Kidney epithelial cell (primary cell): ENCODE measurements at regions not wholly inside any gene's neighbourhood (a gene's known extent, or its start where the extent isn't known, plus 50 kb on each side); places are given as distances from the start of the nearest gene placed in this dataset.

ENCODE experiments used
- DNase-seq: peaks from one replicate; pipeline ENCODE4 v3.0.0-alpha.2; 2010; ENCODE audit warnings: low read depth
- H3K27me3 ChIP-seq: 2 replicates; pipeline ENCODE4 v1.6.0; 2011; ENCODE audit warnings: low read length; ENCODE audit not compliant: control insufficient read depth, insufficient read depth
- H3K36me3 ChIP-seq: 2 replicates; pipeline ENCODE4 v1.5.1; 2011; ENCODE audit warnings: low read length; ENCODE audit not compliant: control insufficient read depth, insufficient read depth
- H3K4me3 ChIP-seq: 2 replicates; pipeline ENCODE4 v1.5.1; 2011; ENCODE audit warnings: low read depth, mild to moderate bottlenecking, control low read depth, low read length
- TF ChIP-seq, protein P1 (sequence below): IDR thresholded peaks from 2 replicates; pipeline ENCODE4 v1.5.1; 2011; ENCODE audit warnings: mild to moderate bottlenecking, moderate library complexity, low read length, control low read depth, inconsistent platforms; ENCODE audit not compliant: insufficient read depth, poor library complexity, severe bottlenecking

GRCh38 chr3:83195243-83195642 lies 1433.8 kb upstream of the GBE1 start:
- H3K27me3 ChIP-seq = no peaks in the 10 kb centered on the region
- H3K36me3 ChIP-seq = no peaks in the 10 kb centered on the region
- TF ChIP-seq, protein P1, sequence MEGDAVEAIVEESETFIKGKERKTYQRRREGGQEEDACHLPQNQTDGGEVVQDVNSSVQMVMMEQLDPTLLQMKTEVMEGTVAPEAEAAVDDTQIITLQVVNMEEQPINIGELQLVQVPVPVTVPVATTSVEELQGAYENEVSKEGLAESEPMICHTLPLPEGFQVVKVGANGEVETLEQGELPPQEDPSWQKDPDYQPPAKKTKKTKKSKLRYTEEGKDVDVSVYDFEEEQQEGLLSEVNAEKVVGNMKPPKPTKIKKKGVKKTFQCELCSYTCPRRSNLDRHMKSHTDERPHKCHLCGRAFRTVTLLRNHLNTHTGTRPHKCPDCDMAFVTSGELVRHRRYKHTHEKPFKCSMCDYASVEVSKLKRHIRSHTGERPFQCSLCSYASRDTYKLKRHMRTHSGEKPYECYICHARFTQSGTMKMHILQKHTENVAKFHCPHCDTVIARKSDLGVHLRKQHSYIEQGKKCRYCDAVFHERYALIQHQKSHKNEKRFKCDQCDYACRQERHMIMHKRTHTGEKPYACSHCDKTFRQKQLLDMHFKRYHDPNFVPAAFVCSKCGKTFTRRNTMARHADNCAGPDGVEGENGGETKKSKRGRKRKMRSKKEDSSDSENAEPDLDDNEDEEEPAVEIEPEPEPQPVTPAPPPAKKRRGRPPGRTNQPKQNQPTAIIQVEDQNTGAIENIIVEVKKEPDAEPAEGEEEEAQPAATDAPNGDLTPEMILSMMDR = no peak
- H3K4me3 ChIP-seq = no peak overlapping the region
- no peak for DNase-seq

DNA sequence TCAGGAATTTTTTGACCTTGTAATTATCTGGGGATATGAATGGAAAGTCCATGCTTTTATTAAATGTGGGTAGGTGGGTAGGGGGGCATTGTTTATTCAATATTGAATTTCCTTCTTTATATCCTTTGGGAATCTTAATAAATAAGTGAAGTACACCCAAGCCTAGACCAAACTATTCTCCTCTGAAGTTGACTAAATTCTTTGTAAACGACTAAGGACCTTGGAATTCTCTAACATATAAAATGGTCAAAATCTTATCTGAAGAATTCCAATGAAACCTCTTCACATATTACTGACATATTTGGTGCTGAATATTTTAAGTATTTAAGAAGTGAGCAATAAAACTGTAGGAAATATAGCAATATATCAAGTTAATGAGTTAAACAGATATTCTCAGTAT lies 1432.1 kb upstream of the GBE1 start:
- TF ChIP-seq, protein P1 = no peak
- Histone ChIP-seq H3K36me3 (no peaks in the 10 kb centered on the region), H3K27me3 (no peaks in the 10 kb centered on the region), H3K4me3 (no peak overlapping the region)
- DNase-seq = no peak

DNA sequence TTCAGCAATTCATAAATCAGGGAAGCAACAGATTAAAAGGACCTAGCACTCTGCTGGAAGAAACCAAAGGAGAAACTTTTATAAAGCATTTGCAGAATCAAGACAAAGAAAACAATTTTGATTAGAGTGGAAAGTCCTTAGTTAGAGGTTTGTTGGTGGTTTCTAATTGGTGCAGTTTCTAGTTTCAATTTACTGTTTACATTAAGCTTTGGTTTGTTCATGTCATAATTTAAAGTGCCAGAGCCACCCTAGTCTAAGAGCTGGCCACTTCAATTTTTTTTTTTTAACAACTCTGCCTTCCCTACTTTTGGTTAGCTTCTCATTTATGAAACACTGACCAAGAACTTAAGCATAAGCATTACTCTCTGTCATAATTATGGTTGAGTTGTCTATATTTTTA lies 1428.2 kb upstream of the GBE1 start:
- no peak for DNase-seq
- no peaks in the 10 kb centered on the region for H3K27me3 ChIP-seq
- H3K4me3 ChIP-seq = no peak overlapping the region
- TF ChIP-seq, protein P1 = no peak
- no peaks in the 10 kb centered on the region for H3K36me3 ChIP-seq

DNA sequence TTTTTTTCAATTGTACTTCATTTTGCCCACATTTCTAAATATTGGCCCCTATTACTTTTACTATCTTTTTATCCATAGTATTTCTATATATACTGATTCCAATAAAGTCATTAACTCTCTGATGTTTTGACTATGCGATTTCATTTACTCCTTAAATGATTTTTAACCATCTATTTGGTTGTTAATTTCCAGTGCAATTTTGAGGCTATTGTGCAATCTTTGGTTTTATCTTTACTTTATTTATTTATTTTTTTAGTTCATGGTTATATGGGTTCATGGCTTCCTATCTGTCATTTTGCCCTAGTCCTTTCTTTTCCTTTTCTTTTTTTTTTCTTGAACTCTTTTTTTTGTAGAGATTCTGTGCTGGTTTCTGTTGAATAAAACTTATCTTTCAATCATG lies 1408.0 kb upstream of the GBE1 start:
- Histone ChIP-seq H3K4me3 (no peak overlapping the region), H3K36me3 (no peaks in the 10 kb centered on the region), H3K27me3 (no peaks in the 10 kb centered on the region)
- no peak for DNase-seq
- TF ChIP-seq, protein P1 = no peak

DNA sequence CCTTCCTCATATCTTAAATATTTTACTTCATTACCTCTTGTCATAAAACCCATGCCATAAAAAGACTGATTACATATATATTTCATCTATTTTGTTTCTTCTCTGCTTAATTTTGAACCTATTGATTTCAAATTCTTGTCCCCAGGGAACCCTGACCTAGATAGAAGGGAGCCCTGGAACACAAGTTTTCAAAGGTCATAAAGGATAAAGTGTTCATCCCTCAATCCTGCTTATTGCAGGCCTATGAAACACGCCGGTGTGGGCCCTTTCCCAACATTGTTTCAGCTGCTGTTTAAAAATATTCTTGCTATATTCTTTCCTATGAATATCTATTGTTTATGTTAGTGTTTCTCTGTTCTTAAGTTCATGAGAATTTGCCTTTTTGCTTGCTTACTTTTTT lies 1389.5 kb upstream of the GBE1 start:
- TF ChIP-seq, protein P1 = no peak
- Histone ChIP-seq H3K27me3 (no peaks in the 10 kb centered on the region), H3K36me3 (no peaks in the 10 kb centered on the region), H3K4me3 (no peak overlapping the region)
- DNase-seq = no peak

DNA sequence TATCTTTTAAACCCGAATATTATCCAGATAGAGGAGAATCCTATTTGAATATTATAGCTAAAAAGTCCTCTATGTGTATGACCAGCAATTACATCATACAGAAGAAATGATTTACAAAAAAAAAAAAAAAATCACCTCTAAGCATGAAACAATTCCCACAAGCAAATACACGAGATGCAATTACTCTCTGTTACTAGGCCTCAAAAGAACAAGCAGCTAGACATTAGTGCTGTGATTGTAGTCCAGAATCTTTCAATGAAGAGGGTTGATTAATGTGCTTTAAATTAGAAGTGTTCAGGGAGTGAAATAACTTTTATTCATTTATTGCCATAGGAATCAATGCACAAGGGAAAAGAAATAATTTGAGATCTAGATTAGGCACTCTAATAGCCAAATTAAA lies 1379.5 kb upstream of the GBE1 start:
- Histone ChIP-seq H3K27me3 (no peaks in the 10 kb centered on the region), H3K36me3 (no peaks in the 10 kb centered on the region), H3K4me3 (no peak overlapping the region)
- TF ChIP-seq, protein P1 = no peak
- no peak for DNase-seq
